Coronary artery (tissue), 2 donors: ENCODE measurements at regions not wholly inside any gene's neighbourhood (a gene's known extent, or its start where the extent isn't known, plus 50 kb on each side); places are given as distances from the start of the nearest gene placed in this dataset.

ENCODE experiments used
- DNase-seq: peaks from one replicate; pipeline ENCODE4 v3.0.0-alpha.2; 2017; ENCODE audit warnings: low spot score
- H3K27ac ChIP-seq, 2 donors: fragments of 200-600 bp; sonication (generic); one replicate each; pipeline ENCODE4 v1.5.1; 2016 to 2019
- H3K4me3 ChIP-seq: fragments of 200-600 bp; sonication (generic); 2 replicates; pipeline ENCODE4 v1.5.1; 2016; ENCODE audit warnings: mild to moderate bottlenecking, moderate library complexity
- TF ChIP-seq, protein P1 (sequence below): fragments of 200-600 bp; sonication (generic); IDR thresholded peaks from one replicate; pipeline ENCODE4 v1.5.1; 2019; ENCODE audit warnings: antibody characterized with exemption

DNA sequence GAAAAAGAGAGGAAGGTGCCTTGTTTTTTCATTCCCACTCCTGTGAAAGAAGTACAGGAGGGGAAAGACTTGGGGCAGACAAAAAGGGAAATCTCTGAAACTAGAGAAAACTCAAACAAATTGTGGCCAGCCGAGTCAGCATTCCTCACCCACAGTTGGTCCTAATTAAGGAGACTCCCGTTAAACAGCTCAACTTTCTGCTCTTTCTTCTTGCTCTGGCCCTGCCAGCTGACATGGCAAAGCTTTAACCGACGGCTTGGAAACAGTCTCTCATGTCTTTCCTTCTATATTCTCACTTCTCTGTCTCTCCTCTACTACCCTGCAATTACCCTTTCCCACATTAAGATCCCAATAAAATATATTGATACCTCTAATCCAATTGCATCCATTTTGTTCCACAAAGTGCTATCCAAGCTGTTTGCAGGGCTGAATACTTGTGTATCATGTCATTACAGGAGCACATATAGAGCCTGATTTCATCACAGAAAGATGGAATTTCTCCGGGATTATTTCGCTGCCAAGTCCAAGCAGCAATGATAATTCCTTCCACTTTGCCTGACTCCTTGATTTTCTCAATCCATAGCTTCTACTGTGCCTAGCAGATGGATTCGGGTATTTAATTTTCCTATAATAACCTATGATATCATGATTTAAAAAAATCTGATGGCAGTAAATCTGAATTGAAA, 65.4 kb upstream of the IPO9 start:
- TF ChIP-seq, protein P1, sequence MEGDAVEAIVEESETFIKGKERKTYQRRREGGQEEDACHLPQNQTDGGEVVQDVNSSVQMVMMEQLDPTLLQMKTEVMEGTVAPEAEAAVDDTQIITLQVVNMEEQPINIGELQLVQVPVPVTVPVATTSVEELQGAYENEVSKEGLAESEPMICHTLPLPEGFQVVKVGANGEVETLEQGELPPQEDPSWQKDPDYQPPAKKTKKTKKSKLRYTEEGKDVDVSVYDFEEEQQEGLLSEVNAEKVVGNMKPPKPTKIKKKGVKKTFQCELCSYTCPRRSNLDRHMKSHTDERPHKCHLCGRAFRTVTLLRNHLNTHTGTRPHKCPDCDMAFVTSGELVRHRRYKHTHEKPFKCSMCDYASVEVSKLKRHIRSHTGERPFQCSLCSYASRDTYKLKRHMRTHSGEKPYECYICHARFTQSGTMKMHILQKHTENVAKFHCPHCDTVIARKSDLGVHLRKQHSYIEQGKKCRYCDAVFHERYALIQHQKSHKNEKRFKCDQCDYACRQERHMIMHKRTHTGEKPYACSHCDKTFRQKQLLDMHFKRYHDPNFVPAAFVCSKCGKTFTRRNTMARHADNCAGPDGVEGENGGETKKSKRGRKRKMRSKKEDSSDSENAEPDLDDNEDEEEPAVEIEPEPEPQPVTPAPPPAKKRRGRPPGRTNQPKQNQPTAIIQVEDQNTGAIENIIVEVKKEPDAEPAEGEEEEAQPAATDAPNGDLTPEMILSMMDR: no peak
- H3K27ac ChIP-seq: peak overlapping the region in 1 of 2 donors; percentile 54
- H3K4me3 ChIP-seq: no peak overlapping the region
- no peak for DNase-seq

DNA sequence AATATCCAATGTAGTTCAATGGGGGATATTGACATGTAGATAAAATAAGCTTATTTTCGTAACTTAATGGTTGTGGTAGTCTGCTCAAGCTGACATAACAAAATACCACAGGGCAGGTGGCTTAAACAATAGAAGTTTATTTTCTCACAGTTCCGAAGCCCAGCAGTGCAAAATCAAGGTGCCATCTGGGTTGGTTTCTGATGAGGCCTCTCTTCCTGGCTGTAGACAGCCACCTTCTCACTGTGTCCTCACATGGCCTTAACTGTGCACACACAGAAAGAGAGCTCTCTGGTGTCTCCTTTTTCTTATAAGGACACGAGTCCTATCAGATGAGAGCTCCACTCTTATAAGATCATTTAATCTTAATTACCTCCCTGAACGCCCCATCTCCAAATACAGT, 64.8 kb upstream of the IPO9 start:
- H3K27ac ChIP-seq: peak overlapping the region in 1 of 2 donors; percentile 54
- no peak for DNase-seq
- H3K4me3 ChIP-seq: no peak overlapping the region
- TF ChIP-seq, protein P1: no peak

DNA sequence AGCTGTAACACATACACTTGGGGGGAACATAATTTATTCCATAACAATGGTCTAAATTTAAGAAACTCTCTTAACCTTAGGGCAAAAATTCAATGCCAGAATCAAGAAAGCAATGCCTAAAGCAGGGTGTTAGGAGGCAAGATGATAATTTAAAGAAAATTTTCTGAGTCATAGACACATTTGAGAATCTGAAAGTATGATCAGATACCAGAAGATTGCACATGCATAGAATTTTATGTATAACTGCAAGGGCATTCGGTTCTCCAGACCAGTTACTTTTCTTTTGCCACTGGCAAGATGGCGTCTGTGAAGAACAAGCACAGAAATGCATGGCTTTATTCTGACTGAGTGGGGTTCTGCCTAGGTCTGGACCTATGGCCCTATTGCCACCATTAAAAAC, 64.4 kb upstream of the IPO9 start:
- H3K27ac ChIP-seq: no peak overlapping the region

DNA sequence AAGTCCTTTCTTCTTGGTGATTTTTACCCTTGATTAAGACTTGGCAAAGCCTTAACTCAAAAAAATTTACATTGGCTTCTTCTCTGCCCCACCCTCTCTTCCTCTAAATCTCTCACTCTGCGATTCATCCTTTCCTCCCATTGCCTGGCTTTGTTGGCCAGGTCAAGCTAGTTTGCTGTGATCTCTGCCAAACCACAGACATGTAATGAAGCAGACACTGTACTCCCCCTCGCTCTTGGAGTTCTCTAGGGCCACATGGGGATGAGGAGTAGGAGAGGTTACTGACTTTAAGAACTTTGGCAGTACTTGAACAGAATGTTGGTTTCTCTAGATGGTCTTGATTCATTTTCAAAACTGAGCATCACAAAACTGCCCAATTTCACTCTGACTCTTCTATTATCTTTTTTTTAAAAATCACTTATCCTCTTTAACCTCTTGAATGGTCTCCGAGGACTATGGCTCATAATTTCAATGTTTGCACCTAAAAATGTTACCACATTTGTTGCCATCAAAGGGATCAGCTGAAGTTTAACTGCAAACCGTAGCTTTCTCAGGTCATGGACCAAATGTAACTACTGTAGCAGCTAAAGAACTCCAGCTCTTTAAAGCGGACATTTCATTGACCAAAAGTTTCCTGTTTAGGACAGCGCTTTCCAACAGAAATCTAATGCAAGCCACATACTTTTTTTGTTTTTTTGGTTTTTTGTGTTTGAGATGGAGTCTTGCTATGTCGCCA, 62.7 kb upstream of the IPO9 start:
- Histone ChIP-seq H3K27ac (peak overlapping the region in 1 of 2 donors; percentile 35), H3K4me3 (no peak overlapping the region)
- DNase-seq: no peak
- TF ChIP-seq, protein P1: no peak

More for the DNA sequence above, 64.4 kb upstream of the IPO9 start:
- TF ChIP-seq, protein P1: no peak
- no peak overlapping the region for H3K4me3 ChIP-seq
- no peak for DNase-seq

DNA sequence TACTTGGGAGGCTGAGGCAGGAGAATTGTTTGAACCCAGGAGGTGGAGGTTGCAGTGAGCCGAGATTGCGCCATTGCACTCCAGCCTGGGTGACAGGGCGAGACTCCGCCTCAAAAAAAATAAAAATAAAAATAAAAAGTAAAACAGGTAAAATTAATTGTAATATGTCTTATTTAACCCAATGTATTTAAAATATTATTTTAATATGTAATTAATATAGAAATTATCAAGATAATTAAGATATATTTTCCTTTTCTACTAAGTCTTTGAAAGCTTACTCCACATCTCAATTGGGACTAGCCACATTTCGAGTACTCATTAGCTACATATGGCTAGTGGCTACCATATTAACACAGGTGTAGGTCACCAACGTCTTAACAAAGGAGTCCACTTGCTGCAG, 61.6 kb upstream of the IPO9 start:
- Histone ChIP-seq H3K4me3 (no peak overlapping the region), H3K27ac (peak overlapping the region in 1 of 2 donors; percentile 21)
- no peak for DNase-seq
- TF ChIP-seq, protein P1: no peak

DNA sequence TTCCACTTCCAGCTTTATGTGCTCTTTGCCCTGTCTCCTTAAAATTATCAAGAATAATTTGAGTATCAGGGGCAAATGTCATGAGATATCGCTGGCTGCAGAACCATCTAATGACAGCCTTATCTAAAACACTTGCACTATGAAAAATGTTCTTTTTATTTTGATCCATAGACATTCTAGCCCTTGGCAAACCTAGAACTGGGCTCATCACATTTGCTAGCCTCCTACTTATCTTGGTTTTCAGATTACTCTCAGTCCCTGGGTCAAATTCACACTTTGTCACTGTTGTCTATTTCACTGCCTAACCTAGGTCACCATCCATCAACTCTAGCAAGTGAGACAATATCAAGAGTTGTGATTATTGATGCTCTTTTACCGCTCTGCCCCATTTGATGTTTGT, 59.9 kb upstream of the IPO9 start:
- H3K27ac ChIP-seq: peak overlapping the region in 1 of 2 donors; percentile 24

More for the DNA sequence above, 59.9 kb upstream of the IPO9 start:
- no peak overlapping the region for H3K4me3 ChIP-seq
- no peak for DNase-seq
- TF ChIP-seq, protein P1: no peak
